PC-3 (cell line): ENCODE measurements at regions not wholly inside any gene's neighbourhood (a gene's known extent, or its start where the extent isn't known, plus 50 kb on each side); places are given as distances from the start of the nearest gene placed in this dataset.

Experiments
- ATAC-seq: fragments of 200-7000 bp; cut with Tn5 transposase; 2 replicates; pipeline ENCODE4 v1.9.1; 2020; ENCODE audit warnings: mild to moderate bottlenecking, moderate library complexity
- BruUV-seq: library from RNA; stranded (reverse); fragments of 400-500 nt; replicated peaks from 2 replicates; lab custom pipeline; 2021; lab: Mats Ljungman, UMichigan
- CTCF ChIA-PET: fragments of 300-600 bp; sonication (Branson Sonifier 250); formaldehyde crosslinking; loops from one replicate; lab custom pipeline; 2022; ENCODE audit warnings: antibody characterized with exemption; lab: Charles Lee
- POLR2A ChIA-PET: fragments of 300-600 bp; sonication (Branson Sonifier 250); formaldehyde crosslinking; loops from one replicate; lab custom pipeline; 2022; ENCODE audit warnings: antibody characterized with exemption; ENCODE audit not compliant: unreplicated experiment; lab: Charles Lee
- DNase-seq: peaks from one replicate; pipeline ENCODE4 v3.0.0-alpha.2; 2015
- H2AFZ ChIP-seq: fragments of 300-600 bp; sonication (generic); 2 replicates; pipeline ENCODE4 v1.6.0; 2016; ENCODE audit warnings: antibody characterized with exemption, low read length
- H3F3A ChIP-seq: fragments of 300-600 bp; sonication (generic); one replicate; pipeline ENCODE4 v1.6.0; 2017; ENCODE audit warnings: antibody characterized with exemption, low read length, control low read depth, mild to moderate bottlenecking; ENCODE audit not compliant: unreplicated experiment
- H3K27ac ChIP-seq: fragments of 300-600 bp; sonication (generic); 2 replicates; pipeline ENCODE4 v1.5.1; 2016; ENCODE audit warnings: mild to moderate bottlenecking, low read length
- H3K27me3 ChIP-seq: fragments of 300-600 bp; sonication (generic); 2 replicates; pipeline ENCODE4 v1.6.1; 2016; ENCODE audit warnings: low read length, mixed read lengths
- H3K36me3 ChIP-seq: fragments of 300-600 bp; sonication (generic); 2 replicates; pipeline ENCODE4 v1.6.1; 2016; ENCODE audit warnings: low read depth, mixed run types, low read length, mixed read lengths
- H3K4me1 ChIP-seq: fragments of 300-600 bp; sonication (generic); 2 replicates; pipeline ENCODE4 v1.5.1; 2016; ENCODE audit warnings: low read length; ENCODE audit not compliant: insufficient read depth
- H3K4me2 ChIP-seq: fragments of 300-600 bp; sonication (generic); 2 replicates; pipeline ENCODE4 v1.6.0; 2016; ENCODE audit warnings: low read length
- H3K4me3 ChIP-seq: fragments of 300-600 bp; sonication (generic); 2 replicates; pipeline ENCODE4 v1.5.1; 2016; ENCODE audit warnings: mild to moderate bottlenecking, low read length, mixed read lengths
- H3K79me2 ChIP-seq: fragments of 300-600 bp; sonication (generic); 2 replicates; pipeline ENCODE4 v1.6.1; 2017; ENCODE audit warnings: low read length, mixed read lengths
- H3K9ac ChIP-seq: fragments of 300-600 bp; sonication (generic); 2 replicates; pipeline ENCODE4 v1.6.0; 2016; ENCODE audit warnings: mild to moderate bottlenecking, low read length
- H3K9me2 ChIP-seq: fragments of 300-600 bp; sonication (generic); replicated peaks from 2 replicates; pipeline ENCODE4 v1.6.1; 2016; ENCODE audit warnings: mixed run types, low read length, mixed read lengths
- H3K9me3 ChIP-seq: fragments of 300-600 bp; sonication (generic); 2 replicates; pipeline ENCODE4 v1.6.1; 2016; ENCODE audit warnings: low read length, mixed read lengths
- H4K20me1 ChIP-seq: fragments of 300-600 bp; sonication (generic); 2 replicates; pipeline ENCODE4 v1.6.1; 2016; ENCODE audit warnings: low read length, mixed read lengths
- CTCF ChIP-seq: fragments of 300-600 bp; sonication (generic); conservative IDR thresholded peaks from 2 replicates; pipeline ENCODE4 v1.5.1; 2017; ENCODE audit warnings: antibody characterized with exemption, low read depth, mild to moderate bottlenecking, low read length
- EZH2 ChIP-seq: fragments of 300-600 bp; sonication (generic); IDR thresholded peaks from one replicate; pipeline ENCODE4 v1.6.1; 2017; ENCODE audit warnings: antibody characterized with exemption, mild to moderate bottlenecking, low read length; ENCODE audit not compliant: unreplicated experiment
- EZH2phosphoT487 ChIP-seq: fragments of 300-600 bp; sonication (generic); IDR thresholded peaks from 2 replicates; pipeline ENCODE4 v1.6.1; 2018; ENCODE audit warnings: mild to moderate bottlenecking, antibody characterized with exemption, low read length, borderline replicate concordance
- intact Hi-C: fragments of 100-400 bp; cut with micrococcal nuclease; formaldehyde crosslinking; loops from 2 replicates; pipeline ENCODE4 v1.9.0; 2023

GRCh38 chr14:87816416-87816815, 176.6 kb downstream of the GALC start:
- no TSS peak for BruUV-seq
- Histone ChIP-seq H3K9me2 (no peaks in the 10 kb centered on the region), H2AFZ (no peak overlapping the region), H4K20me1 (no peaks in the 10 kb centered on the region), H3K4me3 (no peak overlapping the region), H3K27me3 (peaks cover 29% of the 10 kb centered on the region), H3K36me3 (no peaks in the 10 kb centered on the region), H3K4me1 (no peaks in the 10 kb centered on the region), H3K9me3 (no peaks in the 10 kb centered on the region), H3K9ac (no peak overlapping the region), H3K79me2 (no peaks in the 10 kb centered on the region), H3K27ac (no peak overlapping the region), H3K4me2 (no peak overlapping the region), H3F3A (no peaks in the 10 kb centered on the region)
- CTCF ChIA-PET = no interaction called here
- DNase-seq (no peak), ATAC-seq (no peak)
- intact Hi-C loops = no loop called here
- TF ChIP-seq EZH2 (no peak), CTCF (no peak), EZH2phosphoT487 (no peak)
- POLR2A ChIA-PET = no interaction called here

DNA sequence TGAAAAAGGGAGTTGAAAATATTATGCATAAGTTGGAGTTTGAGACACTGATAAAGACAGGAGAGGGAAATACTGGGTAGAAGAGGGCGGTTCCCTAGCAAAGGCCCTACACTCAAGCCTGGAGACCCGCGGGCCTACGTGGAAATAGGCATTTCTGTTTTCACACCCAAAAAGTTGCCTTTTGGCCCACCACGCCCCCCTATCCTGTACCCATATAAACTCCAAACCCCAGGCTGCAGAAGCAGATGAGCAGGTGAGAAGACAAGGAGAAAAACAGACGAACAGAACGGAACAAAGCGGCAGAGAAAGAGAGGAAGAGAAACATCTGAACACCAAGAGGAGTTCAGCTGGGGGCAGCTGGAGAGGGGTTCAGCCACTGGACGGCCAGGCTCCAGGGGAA, 177.9 kb downstream of the GALC start:
- Histone ChIP-seq H3K79me2 (no peaks in the 10 kb centered on the region), H3K9me2 (no peaks in the 10 kb centered on the region), H3K27ac (no peak overlapping the region), H3K36me3 (no peaks in the 10 kb centered on the region), H3K4me2 (no peak overlapping the region), H3F3A (no peaks in the 10 kb centered on the region), H3K9ac (no peak overlapping the region), H4K20me1 (no peaks in the 10 kb centered on the region), H3K4me3 (no peak overlapping the region), H3K9me3 (no peaks in the 10 kb centered on the region), H3K4me1 (no peaks in the 10 kb centered on the region), H2AFZ (no peak overlapping the region), H3K27me3 (peaks cover 29% of the 10 kb centered on the region)
- no peak for TF ChIP-seq CTCF
- TF ChIP-seq EZH2 = no peak
- TF ChIP-seq EZH2phosphoT487 = no peak
- no peak for ATAC-seq
- no TSS peak for BruUV-seq
- intact Hi-C loops = no loop called here
- ChIA-PET CTCF (no interaction called here), POLR2A (no interaction called here)
- DNase-seq = no peak

DNA sequence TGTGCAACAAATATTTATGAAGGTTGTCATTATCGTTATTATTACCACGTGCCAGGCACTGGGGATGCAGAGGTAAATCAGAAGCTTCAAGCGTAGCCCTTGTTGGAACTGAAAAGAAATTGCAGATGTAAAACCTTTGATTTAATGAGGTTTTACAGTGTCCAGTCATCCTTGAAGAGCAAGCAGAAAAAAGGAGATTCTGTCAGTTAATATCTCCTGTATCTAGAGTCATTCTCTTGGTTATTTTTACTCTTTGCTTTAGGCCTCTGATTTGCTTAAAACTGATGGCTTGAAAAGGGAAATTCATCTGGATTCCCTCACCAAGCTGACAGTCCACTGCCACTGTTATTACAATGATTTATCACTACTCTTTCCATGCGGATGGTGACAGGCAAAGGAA, 179.3 kb downstream of the GALC start:
- Histone ChIP-seq H3K27me3 (peaks cover 26% of the 10 kb centered on the region), H3K9ac (no peak overlapping the region), H3K27ac (no peak overlapping the region), H3K4me2 (no peak overlapping the region), H3K9me2 (no peaks in the 10 kb centered on the region), H3K9me3 (no peaks in the 10 kb centered on the region), H3K36me3 (no peaks in the 10 kb centered on the region), H3F3A (no peaks in the 10 kb centered on the region), H2AFZ (no peak overlapping the region), H4K20me1 (no peaks in the 10 kb centered on the region), H3K79me2 (no peaks in the 10 kb centered on the region), H3K4me1 (no peaks in the 10 kb centered on the region), H3K4me3 (no peak overlapping the region)
- no TSS peak for BruUV-seq
- ChIA-PET CTCF (no interaction called here), POLR2A (no interaction called here)
- ATAC-seq (no peak), DNase-seq (no peak)
- intact Hi-C loops = no loop called here
- TF ChIP-seq EZH2 = no peak
- no peak for TF ChIP-seq CTCF
- no peak for TF ChIP-seq EZH2phosphoT487
